Loucy (cell line): ENCODE measurements at regions not wholly inside any gene's neighbourhood (a gene's known extent, or its start where the extent isn't known, plus 50 kb on each side); places are given as distances from the start of the nearest gene placed in this dataset.

Experiments
- EZH2phosphoT487 ChIP-seq: fragments of 200-600 bp; IDR thresholded peaks from 2 replicates; pipeline ENCODE4 v1.6.1; 2018; ENCODE audit warnings: antibody characterized with exemption, mild to moderate bottlenecking, moderate library complexity, borderline replicate concordance
- TF ChIP-seq, protein P1 (sequence below): fragments of 200-600 bp; sonication (generic); conservative IDR thresholded peaks from 2 replicates; pipeline ENCODE4 v1.5.1; 2014; ENCODE audit warnings: mild to moderate bottlenecking, antibody characterized with exemption, low read length

DNA sequence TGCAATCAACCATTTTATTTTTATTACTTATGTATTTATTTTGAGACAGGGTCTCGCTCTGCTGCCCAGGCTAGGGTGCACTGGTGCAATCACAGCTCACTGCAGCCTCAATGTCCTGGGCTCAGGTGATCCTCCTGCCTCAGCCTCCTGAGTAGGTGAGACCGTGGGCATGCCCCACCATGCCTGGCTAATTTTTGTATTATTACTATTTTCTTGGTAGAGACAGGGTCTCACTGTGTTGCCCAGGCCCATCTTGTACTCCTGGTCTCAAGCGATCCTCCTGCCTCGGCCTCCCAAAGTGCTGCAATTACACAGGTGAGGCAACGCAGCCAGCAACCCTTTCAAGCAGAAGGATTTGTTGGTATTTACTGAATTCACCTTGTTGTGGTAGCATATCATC lies 60.3 kb upstream of the PPP2R3B start:
- TF ChIP-seq, protein P1, sequence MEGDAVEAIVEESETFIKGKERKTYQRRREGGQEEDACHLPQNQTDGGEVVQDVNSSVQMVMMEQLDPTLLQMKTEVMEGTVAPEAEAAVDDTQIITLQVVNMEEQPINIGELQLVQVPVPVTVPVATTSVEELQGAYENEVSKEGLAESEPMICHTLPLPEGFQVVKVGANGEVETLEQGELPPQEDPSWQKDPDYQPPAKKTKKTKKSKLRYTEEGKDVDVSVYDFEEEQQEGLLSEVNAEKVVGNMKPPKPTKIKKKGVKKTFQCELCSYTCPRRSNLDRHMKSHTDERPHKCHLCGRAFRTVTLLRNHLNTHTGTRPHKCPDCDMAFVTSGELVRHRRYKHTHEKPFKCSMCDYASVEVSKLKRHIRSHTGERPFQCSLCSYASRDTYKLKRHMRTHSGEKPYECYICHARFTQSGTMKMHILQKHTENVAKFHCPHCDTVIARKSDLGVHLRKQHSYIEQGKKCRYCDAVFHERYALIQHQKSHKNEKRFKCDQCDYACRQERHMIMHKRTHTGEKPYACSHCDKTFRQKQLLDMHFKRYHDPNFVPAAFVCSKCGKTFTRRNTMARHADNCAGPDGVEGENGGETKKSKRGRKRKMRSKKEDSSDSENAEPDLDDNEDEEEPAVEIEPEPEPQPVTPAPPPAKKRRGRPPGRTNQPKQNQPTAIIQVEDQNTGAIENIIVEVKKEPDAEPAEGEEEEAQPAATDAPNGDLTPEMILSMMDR, result no peak
- TF ChIP-seq EZH2phosphoT487, result no peak
